Activated naive CD8-positive, alpha-beta T cell treated with anti-CD3 and anti-CD28 coated beads, Interleukin-2, amount 50 U/mL, for 16 hours (primary cell): ENCODE measurements at regions not wholly inside any gene's neighbourhood (a gene's known extent, or its start where the extent isn't known, plus 50 kb on each side); places are given as distances from the start of the nearest gene placed in this dataset.
"Not testable (repeated sequence)": the region's sequence is repeated elsewhere in the genome, so short reads cannot be mapped to it uniquely, and the experiment has no call there.

ENCODE experiments used
- DNase-seq: peaks from one replicate; pipeline ENCODE4 v3.0.0-alpha.2; 2020; ENCODE audit warnings: low read depth, low spot score

- no peak for DNase-seq
Measured at GRCh38 chr18:78268226-78268988, 711.2 kb upstream of the SALL3 start.

GRCh38 chr18:78271790-78272189 lies 707.8 kb upstream of the SALL3 start:
- DNase-seq, result no peak

- no peak for DNase-seq
Measured at GRCh38 chr18:78273876-78274275, 705.7 kb upstream of the SALL3 start.

GRCh38 chr18:78283425-78283824 lies 696.2 kb upstream of the SALL3 start:
- DNase-seq, result not testable (repeated sequence)

GRCh38 chr18:78292618-78293380 lies 686.8 kb upstream of the SALL3 start:
- DNase-seq, result no peak

GRCh38 chr18:78293540-78293939 lies 686.1 kb upstream of the SALL3 start:
- no peak for DNase-seq

- DNase-seq, result no peak
Measured at GRCh38 chr18:78293940-78294541, 685.6 kb upstream of the SALL3 start.

- no peak for DNase-seq
Measured at GRCh38 chr18:78295262-78295661, 684.4 kb upstream of the SALL3 start.

- DNase-seq, result no peak
Measured at GRCh38 chr18:78296166-78296565, 683.5 kb upstream of the SALL3 start.

- DNase-seq, result no peak
Measured at GRCh38 chr18:78297048-78297447, 682.6 kb upstream of the SALL3 start.

GRCh38 chr18:78303519-78304191 lies 676.0 kb upstream of the SALL3 start:
- no peak for DNase-seq

- no peak for DNase-seq
Measured at GRCh38 chr18:78304192-78305164, 675.1 kb upstream of the SALL3 start.

GRCh38 chr18:78305789-78306188 lies 673.8 kb upstream of the SALL3 start:
- DNase-seq, result no peak

- DNase-seq, result no peak
Measured at GRCh38 chr18:78309307-78309706, 670.3 kb upstream of the SALL3 start.

- DNase-seq, result no peak
Measured at GRCh38 chr18:78309924-78310323, 669.7 kb upstream of the SALL3 start.

- no peak for DNase-seq
Measured at GRCh38 chr18:78319264-78319663, 660.4 kb upstream of the SALL3 start.

- DNase-seq, result no peak
Measured at GRCh38 chr18:78319961-78320360, 659.7 kb upstream of the SALL3 start.

GRCh38 chr18:78321402-78321801 lies 658.2 kb upstream of the SALL3 start:
- DNase-seq, result no peak

- no peak for DNase-seq
Measured at GRCh38 chr18:78323453-78324197, 656.0 kb upstream of the SALL3 start.

GRCh38 chr18:78327643-78328042 lies 652.0 kb upstream of the SALL3 start:
- no peak for DNase-seq
